Right lobe of liver (tissue), 6 donors: ENCODE measurements at regions not wholly inside any gene's neighbourhood (a gene's known extent, or its start where the extent isn't known, plus 50 kb on each side); places are given as distances from the start of the nearest gene placed in this dataset.

Source experiments
- ATAC-seq, 4 donors: fragments of 200-7000 bp; cut with Tn5 transposase; one replicate each; pipeline ENCODE4 v1.9.1; 2020; ENCODE audit warnings: mild to moderate bottlenecking in 4 of 4, moderate library complexity in 4 of 4
- DNase-seq, 3 donors: peaks; one replicate each; pipeline ENCODE4 v3.0.0-alpha.2; 2020
- H3K27ac ChIP-seq, 3 donors: fragments of 200-600 bp; one replicate each; pipeline ENCODE4 v1.8.0; 2022
- H3K27me3 ChIP-seq, 2 donors: fragments of 200-600 bp; one replicate each; pipeline ENCODE4 v1.8.0; 2022
- H3K36me3 ChIP-seq, 4 donors: fragments of 200-600 bp; sonication (generic) in 1 of 4; one replicate each; pipeline versions ENCODE4 v1.5.1 to v1.8.0; 2017 to 2022; ENCODE audit warnings: control low read depth in 1 of 4
- H3K4me1 ChIP-seq, 4 donors: fragments of 200-600 bp; sonication (generic) in 1 of 4; one replicate each; pipeline versions ENCODE4 v1.5.1 to v1.8.0; 2017 to 2022; ENCODE audit warnings: control low read depth in 1 of 4
- H3K4me3 ChIP-seq, 3 donors: fragments of 200-600 bp; one replicate each; pipeline ENCODE4 v1.8.0; 2022
- H3K9me3 ChIP-seq, 4 donors: fragments of 200-600 bp; sonication (generic) in 1 of 4; one replicate each; pipeline versions ENCODE4 v1.5.1 to v1.8.0; 2017 to 2022; ENCODE audit warnings: control low read depth in 1 of 4
- CTCF ChIP-seq, 4 donors: fragments of 200-600 bp in 3 of 4; fragments of 450-650 bp in 1 of 4; IDR thresholded peaks; one replicate each; pipeline versions ENCODE4 v1.5.1 to v1.8.0; 2016 to 2022; ENCODE audit warnings: antibody characterized with exemption in 4 of 4, mild to moderate bottlenecking in 2 of 4
- POLR2A ChIP-seq: fragments of 450-650 bp; IDR thresholded peaks from one replicate; pipeline ENCODE4 v1.6.1; 2017; ENCODE audit warnings: antibody characterized with exemption, mild to moderate bottlenecking
- WGBS: methylation state at CpG from one replicate; pipeline ENCODE4 v1.1.6; 2018; ENCODE audit warnings: low coverage, low lambda C conversion rate; ENCODE audit not compliant: insufficient coverage; ENCODE audit errors: missing lambda C conversion rate; 5-methylcytosine and 5-hydroxymethylcytosine counted together
- intact Hi-C, 2 donors: fragments of 100-400 bp; cut with DNase I; formaldehyde crosslinking; loops; one replicate each; pipeline versions ENCODE4 v1.11.2 to v1.14.1; 2022
- donor health status: DM: no; HTN: yes; CAD: no.
- donor health status: DM: no; HTN: no; CAD: no.
- donor health status: DM: no; HTN: no; CAD: no.
- donor health status: DM: no; HTN: yes; CAD: no.
- donor health status: DM: no; HTN: yes; CAD: no.

- Histone ChIP-seq H3K27me3 (no peaks in the 10 kb centered on the region), H3K27ac (no peak overlapping the region), H3K4me3 (no peak overlapping the region), H3K36me3 (no peaks in the 10 kb centered on the region), H3K4me1 (peaks cover 0 to 13% (median 0%) of the 10 kb centered on the region in 4 donors), H3K9me3 (no peaks in the 10 kb centered on the region)
- DNase-seq (peak in 1 of 3 donors; percentile 32), ATAC-seq (peak; percentile 71 to 79 (median 74))
- intact Hi-C loops, result loop anchor here (5.0 to 10.0 kb wide), 2 partner anchors 147 to 229 kb away; no protein-coding TSS in a partner anchor
- TF ChIP-seq POLR2A (no peak), CTCF (IDR thresholded peaks at IDR 0.05) (peak; percentile 68 to 82 (median 78))
- 29% methylated on average over 8 of the region's 14 CpGs for WGBS
These were observed 54.4 kb upstream of the KCNA1 start for GRCh38 chr12:4855121-4855924.

GRCh38 chr12:4856596-4856995 is 53.1 kb upstream of the KCNA1 start:
- Histone ChIP-seq H3K9me3 (no peaks in the 10 kb centered on the region), H3K27ac (no peak overlapping the region), H3K27me3 (no peaks in the 10 kb centered on the region), H3K4me1 (peaks cover 0 to 13% (median 0%) of the 10 kb centered on the region in 4 donors), H3K36me3 (no peaks in the 10 kb centered on the region), H3K4me3 (no peak overlapping the region)
- WGBS, result 66% methylated on average over 5 of the region's 5 CpGs
- no peak for DNase-seq
- no peak for ATAC-seq
- intact Hi-C loops, result loop anchor here (5.0 to 10.0 kb wide), 2 partner anchors 146 to 228 kb away; no protein-coding TSS in a partner anchor
- TF ChIP-seq POLR2A (no peak), CTCF (IDR thresholded peaks at IDR 0.05) (no peak)

- TF ChIP-seq CTCF (IDR thresholded peaks at IDR 0.05), result peak; percentile 65 to 90 (median 88)
- TF ChIP-seq POLR2A, result no peak
- DNase-seq (peak; percentile 65 to 71 (median 69)), ATAC-seq (peak; percentile 78 to 86 (median 84))
- peaks cover 0 to 13% (median 0%) of the 10 kb centered on the region in 4 donors for H3K4me1 ChIP-seq
- 3% methylated on average over 24 of the region's 24 CpGs for whole genome bisulfite sequencing
- H3K27ac ChIP-seq, result no peak overlapping the region
- H3K4me3 ChIP-seq, result no peak overlapping the region
- intact Hi-C loops, result loop anchor here (5.0 to 10.0 kb wide), 2 partner anchors 145 to 227 kb away; no protein-coding TSS in a partner anchor
- H3K9me3 ChIP-seq, result no peaks in the 10 kb centered on the region
- no peaks in the 10 kb centered on the region for H3K27me3 ChIP-seq
- H3K36me3 ChIP-seq, result no peaks in the 10 kb centered on the region
These were observed 52.0 kb upstream of the KCNA1 start for GRCh38 chr12:4857472-4858291.

- Histone ChIP-seq H3K4me3 (no peak overlapping the region), H3K27me3 (no peaks in the 10 kb centered on the region), H3K27ac (no peak overlapping the region), H3K4me1 (peaks cover 0 to 13% (median 0%) of the 10 kb centered on the region in 4 donors), H3K9me3 (no peaks in the 10 kb centered on the region), H3K36me3 (no peaks in the 10 kb centered on the region)
- 2% methylated on average over 4 of the region's 9 CpGs for WGBS
- intact Hi-C loops, result loop anchor here (5.0 to 10.0 kb wide), 2 partner anchors 144 to 226 kb away; no protein-coding TSS in a partner anchor
- TF ChIP-seq CTCF (IDR thresholded peaks at IDR 0.05), result peak in 3 of 4 donors; percentile 25 to 46 (median 42)
- no peak for TF ChIP-seq POLR2A
- ATAC-seq, result peak; percentile 79 to 90 (median 88)
- DNase-seq, result peak; percentile 60 to 77 (median 70)
These were observed 51.3 kb upstream of the KCNA1 start for GRCh38 chr12:4858386-4858785.
